Right atrium auricular region (tissue), 2 donors: ENCODE measurements at regions not wholly inside any gene's neighbourhood (a gene's known extent, or its start where the extent isn't known, plus 50 kb on each side); places are given as distances from the start of the nearest gene placed in this dataset.

Experiments
- DNase-seq: peaks from one replicate; pipeline ENCODE4 v3.0.0-alpha.2; 2019; ENCODE audit warnings: low spot score
- H3K27ac ChIP-seq, 2 donors: fragments of 200-600 bp; sonication (generic); 1 replicate in 1 of 2; 2 replicates in 1 of 2; pipeline ENCODE4 v1.5.1; 2016 to 2019
- H3K27me3 ChIP-seq, 2 donors: fragments of 200-600 bp; sonication (generic); one replicate each; pipeline versions ENCODE4 v1.5.1 to v1.6.0; 2017 to 2019
- H3K36me3 ChIP-seq: fragments of 200-600 bp; sonication (generic); one replicate; pipeline ENCODE4 v1.5.1; 2016
- H3K4me1 ChIP-seq, 2 donors: fragments of 200-600 bp; sonication (generic); one replicate each; pipeline versions ENCODE4 v1.5.1 to v1.6.0; 2017 to 2019
- H3K4me3 ChIP-seq, 2 donors: fragments of 200-600 bp; sonication (generic); 1 replicate in 1 of 2; 2 replicates in 1 of 2; pipeline ENCODE4 v1.5.1; 2017 to 2019; ENCODE audit warnings: mild to moderate bottlenecking in 1 of 2, moderate library complexity in 1 of 2
- H3K9me3 ChIP-seq, 2 donors: fragments of 200-600 bp; sonication (generic); one replicate each; pipeline ENCODE4 v1.5.1; 2019
- CTCF ChIP-seq, 2 donors: fragments of 200-600 bp; sonication (generic); IDR thresholded peaks; one replicate each; pipeline ENCODE4 v1.5.1; 2019; ENCODE audit warnings: antibody characterized with exemption in 2 of 2

DNA sequence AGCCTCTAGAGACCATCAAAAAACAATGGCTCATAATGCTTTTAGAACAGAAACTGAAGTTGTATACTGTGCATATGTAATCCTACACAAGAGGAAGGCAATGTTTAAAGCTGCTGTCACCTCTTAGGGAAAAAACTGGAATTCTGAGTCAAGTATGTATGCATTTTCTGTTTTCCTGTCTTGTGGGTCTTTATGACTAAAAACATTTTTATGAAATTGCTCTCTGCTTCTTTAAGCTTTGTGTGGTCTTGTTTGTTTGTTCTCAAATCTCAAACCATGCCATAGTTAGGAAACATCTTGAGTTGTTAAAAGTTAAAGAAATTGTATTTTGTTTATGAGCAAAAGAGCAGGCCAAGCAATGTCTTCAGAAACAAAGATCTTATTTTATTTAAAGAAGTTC lies 80.9 kb upstream of the SOX2 start:
- TF ChIP-seq CTCF (IDR thresholded peaks at IDR 0.05), result no peak
- no peaks in the 10 kb centered on the region for H3K9me3 ChIP-seq
- no peak overlapping the region for H3K27ac ChIP-seq
- peaks cover 0 to 5% of the 10 kb centered on the region in 2 donors for H3K27me3 ChIP-seq
- no peak overlapping the region for H3K4me3 ChIP-seq
- no peaks in the 10 kb centered on the region for H3K4me1 ChIP-seq
- DNase-seq, result no peak
- no peaks in the 10 kb centered on the region for H3K36me3 ChIP-seq

- no peak for TF ChIP-seq CTCF (IDR thresholded peaks at IDR 0.05)
- Histone ChIP-seq H3K9me3 (no peaks in the 10 kb centered on the region), H3K27me3 (peaks cover 0 to 5% of the 10 kb centered on the region in 2 donors), H3K36me3 (no peaks in the 10 kb centered on the region), H3K4me1 (no peaks in the 10 kb centered on the region), H3K4me3 (no peak overlapping the region), H3K27ac (no peak overlapping the region)
- no peak for DNase-seq
Observed at GRCh38 chr3:181629711-181630110, 82.0 kb upstream of the SOX2 start.

GRCh38 chr3:181629029-181629428 lies 82.7 kb upstream of the SOX2 start:
- no peak for TF ChIP-seq CTCF (IDR thresholded peaks at IDR 0.05)

GRCh38 chr3:181628384-181628783 lies 83.3 kb upstream of the SOX2 start:
- no peak for DNase-seq
- no peaks in the 10 kb centered on the region for H3K9me3 ChIP-seq
- H3K36me3 ChIP-seq, result no peaks in the 10 kb centered on the region
- H3K4me1 ChIP-seq, result no peaks in the 10 kb centered on the region
- H3K27ac ChIP-seq, result no peak overlapping the region
- TF ChIP-seq CTCF (IDR thresholded peaks at IDR 0.05), result no peak
- no peak overlapping the region for H3K4me3 ChIP-seq
- H3K27me3 ChIP-seq, result peaks cover 0 to 5% of the 10 kb centered on the region in 2 donors

More at GRCh38 chr3:181629029-181629428, 82.7 kb upstream of the SOX2 start:
- Histone ChIP-seq H3K4me1 (no peaks in the 10 kb centered on the region), H3K27me3 (peaks cover 0 to 5% of the 10 kb centered on the region in 2 donors), H3K4me3 (no peak overlapping the region), H3K36me3 (no peaks in the 10 kb centered on the region), H3K9me3 (no peaks in the 10 kb centered on the region), H3K27ac (no peak overlapping the region)
- DNase-seq, result no peak

DNA sequence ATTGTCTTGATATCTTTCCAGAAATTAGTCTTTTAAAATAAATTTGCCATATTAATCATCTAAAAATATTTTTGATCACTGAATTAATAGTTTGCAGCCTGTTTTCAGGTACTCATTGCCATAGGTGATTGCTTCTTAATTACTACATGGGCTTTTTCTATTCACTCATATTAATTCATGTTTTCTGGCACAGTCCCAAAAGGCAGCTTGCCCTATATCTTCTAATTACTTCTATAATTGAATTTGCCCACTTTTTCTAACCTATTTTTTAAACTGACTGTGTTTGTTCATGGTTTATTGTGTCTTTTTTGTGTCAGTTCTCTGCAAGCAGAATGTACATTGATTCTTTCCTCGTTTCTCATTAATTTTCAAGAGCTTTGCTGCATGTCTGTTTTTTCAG lies 85.7 kb upstream of the SOX2 start:
- no peaks in the 10 kb centered on the region for H3K36me3 ChIP-seq
- no peak overlapping the region for H3K27ac ChIP-seq
- H3K4me1 ChIP-seq, result no peaks in the 10 kb centered on the region
- peaks cover 0 to 5% of the 10 kb centered on the region in 2 donors for H3K27me3 ChIP-seq
- H3K9me3 ChIP-seq, result no peaks in the 10 kb centered on the region
- no peak for TF ChIP-seq CTCF (IDR thresholded peaks at IDR 0.05)
- H3K4me3 ChIP-seq, result no peak overlapping the region
- no peak for DNase-seq

- DNase-seq, result no peak
- no peak overlapping the region for H3K4me3 ChIP-seq
- TF ChIP-seq CTCF (IDR thresholded peaks at IDR 0.05), result no peak
- H3K4me1 ChIP-seq, result no peaks in the 10 kb centered on the region
- H3K9me3 ChIP-seq, result no peaks in the 10 kb centered on the region
- peaks cover 0 to 5% of the 10 kb centered on the region in 2 donors for H3K27me3 ChIP-seq
- H3K36me3 ChIP-seq, result no peaks in the 10 kb centered on the region
- H3K27ac ChIP-seq, result no peak overlapping the region
Observed at GRCh38 chr3:181623924-181624694, 87.6 kb upstream of the SOX2 start.
